ENCODE measurements at regions not wholly inside any gene's neighbourhood (a gene's known extent, or its start where the extent isn't known, plus 50 kb on each side); places are given as distances from the start of the nearest gene placed in this dataset.

- intact Hi-C loops (cut with DNase I, micrococcal nuclease), result no loop called here
- Histone ChIP-seq H3K4me1 (ENCODE audit: low read depth) (no peaks in the 10 kb centered on the region), H3K4me3 (no peak overlapping the region), H3K36me3 (ENCODE audit: low read depth) (no peaks in the 10 kb centered on the region), H3K9me3 (no peaks in the 10 kb centered on the region)
- ATAC-seq (no peak), DNase-seq (no peak)
- TF ChIP-seq, protein P1, sequence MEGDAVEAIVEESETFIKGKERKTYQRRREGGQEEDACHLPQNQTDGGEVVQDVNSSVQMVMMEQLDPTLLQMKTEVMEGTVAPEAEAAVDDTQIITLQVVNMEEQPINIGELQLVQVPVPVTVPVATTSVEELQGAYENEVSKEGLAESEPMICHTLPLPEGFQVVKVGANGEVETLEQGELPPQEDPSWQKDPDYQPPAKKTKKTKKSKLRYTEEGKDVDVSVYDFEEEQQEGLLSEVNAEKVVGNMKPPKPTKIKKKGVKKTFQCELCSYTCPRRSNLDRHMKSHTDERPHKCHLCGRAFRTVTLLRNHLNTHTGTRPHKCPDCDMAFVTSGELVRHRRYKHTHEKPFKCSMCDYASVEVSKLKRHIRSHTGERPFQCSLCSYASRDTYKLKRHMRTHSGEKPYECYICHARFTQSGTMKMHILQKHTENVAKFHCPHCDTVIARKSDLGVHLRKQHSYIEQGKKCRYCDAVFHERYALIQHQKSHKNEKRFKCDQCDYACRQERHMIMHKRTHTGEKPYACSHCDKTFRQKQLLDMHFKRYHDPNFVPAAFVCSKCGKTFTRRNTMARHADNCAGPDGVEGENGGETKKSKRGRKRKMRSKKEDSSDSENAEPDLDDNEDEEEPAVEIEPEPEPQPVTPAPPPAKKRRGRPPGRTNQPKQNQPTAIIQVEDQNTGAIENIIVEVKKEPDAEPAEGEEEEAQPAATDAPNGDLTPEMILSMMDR (IDR thresholded peaks at IDR 0.05), result no peak
Observed at GRCh38 chr10:44742248-44742647, 168.9 kb upstream of the TMEM72 start.

DNA sequence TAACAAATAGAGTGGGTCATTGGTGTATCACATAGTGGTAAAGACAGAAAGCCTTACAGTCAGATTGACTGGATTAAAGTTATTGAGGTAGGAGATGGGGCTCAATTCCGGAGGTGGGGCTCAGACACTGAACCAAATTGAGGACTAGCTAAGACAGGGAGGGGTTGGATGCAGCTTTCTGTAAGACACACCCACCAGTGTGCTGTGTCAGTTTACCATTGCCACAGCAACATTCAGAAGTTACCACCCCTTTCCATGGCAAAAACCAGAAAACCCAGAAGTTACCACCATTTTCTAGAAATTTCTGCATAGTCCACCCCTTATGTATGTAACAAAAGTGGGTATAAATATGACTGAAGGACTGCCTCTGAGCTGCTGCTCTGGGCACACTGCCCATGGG is 167.6 kb upstream of the TMEM72 start:
- Histone ChIP-seq H3K4me1 (ENCODE audit: low read depth) (no peaks in the 10 kb centered on the region), H3K36me3 (ENCODE audit: low read depth) (no peaks in the 10 kb centered on the region), H3K4me3 (no peak overlapping the region), H3K9me3 (no peaks in the 10 kb centered on the region)
- intact Hi-C loops (cut with DNase I, micrococcal nuclease), result no loop called here
- ATAC-seq, result no peak
- DNase-seq, result no peak
- TF ChIP-seq, protein P1 (IDR thresholded peaks at IDR 0.05), result no peak

DNA sequence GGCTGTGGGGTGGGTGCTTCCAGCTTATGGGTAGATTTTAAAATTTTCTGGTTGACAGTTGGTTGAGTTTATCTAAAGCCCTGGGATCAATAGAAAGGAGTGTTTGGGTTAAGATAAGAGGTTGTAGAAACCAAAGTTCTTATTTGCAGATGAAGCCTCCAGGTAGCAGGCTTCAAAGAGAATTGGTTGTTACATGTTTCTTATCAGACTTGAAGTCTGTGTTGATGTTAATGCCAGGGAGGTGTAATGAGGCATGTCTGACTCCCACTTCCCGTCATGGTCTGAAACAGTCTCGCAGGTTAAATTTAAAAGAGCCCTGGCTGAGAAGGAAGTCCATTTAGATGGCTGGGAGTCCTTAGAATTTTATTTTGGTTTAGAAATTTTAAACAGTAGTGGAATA is 165.2 kb upstream of the TMEM72 start:
- TF ChIP-seq, protein P1 (IDR thresholded peaks at IDR 0.05), result no peak
- peak; percentile 54 for ATAC-seq

DNA sequence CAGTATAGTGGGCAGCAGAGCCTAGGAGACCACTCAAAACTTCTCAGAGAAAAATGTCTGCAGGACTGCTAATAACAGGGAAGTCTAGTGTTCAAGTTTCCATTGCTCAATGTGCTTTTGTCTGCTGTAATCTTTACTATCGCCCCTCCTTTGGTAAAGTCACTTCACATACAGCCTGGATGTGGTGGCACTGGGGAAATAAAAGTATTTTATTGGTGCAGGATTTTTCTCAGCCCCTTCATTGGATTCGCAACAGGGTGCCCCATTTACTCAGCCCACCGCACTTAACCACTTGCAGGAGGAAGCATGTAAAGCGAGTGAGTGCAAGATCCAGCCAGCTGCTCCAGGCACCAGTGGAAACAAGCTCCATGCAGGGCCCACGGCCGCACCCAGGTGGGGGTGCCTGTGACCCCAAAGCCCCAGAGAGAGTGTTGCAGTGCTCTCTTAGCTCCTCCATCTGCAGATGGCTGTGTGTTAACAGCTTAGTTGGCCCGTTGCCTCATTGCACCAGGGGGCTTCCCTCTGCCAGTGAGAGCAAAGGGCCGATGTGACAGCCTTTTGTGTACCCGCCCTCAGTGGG is 163.5 kb upstream of the TMEM72 start:
- Histone ChIP-seq H3K9me3 (no peaks in the 10 kb centered on the region), H3K4me1 (ENCODE audit: low read depth) (no peaks in the 10 kb centered on the region), H3K36me3 (ENCODE audit: low read depth) (no peaks in the 10 kb centered on the region), H3K4me3 (no peak overlapping the region)
- peak; percentile 49 for ATAC-seq
- intact Hi-C loops (cut with DNase I, micrococcal nuclease), result no loop called here
- TF ChIP-seq, protein P1 (IDR thresholded peaks at IDR 0.05), result no peak
- DNase-seq, result peak in 1 of 3 donors; percentile 21

More for the DNA sequence above, 165.2 kb upstream of the TMEM72 start:
- Histone ChIP-seq H3K4me3 (no peak overlapping the region), H3K9me3 (no peaks in the 10 kb centered on the region), H3K36me3 (ENCODE audit: low read depth) (no peaks in the 10 kb centered on the region), H3K4me1 (ENCODE audit: low read depth) (no peaks in the 10 kb centered on the region)
- intact Hi-C loops (cut with DNase I, micrococcal nuclease), result no loop called here
- DNase-seq, result no peak

DNA sequence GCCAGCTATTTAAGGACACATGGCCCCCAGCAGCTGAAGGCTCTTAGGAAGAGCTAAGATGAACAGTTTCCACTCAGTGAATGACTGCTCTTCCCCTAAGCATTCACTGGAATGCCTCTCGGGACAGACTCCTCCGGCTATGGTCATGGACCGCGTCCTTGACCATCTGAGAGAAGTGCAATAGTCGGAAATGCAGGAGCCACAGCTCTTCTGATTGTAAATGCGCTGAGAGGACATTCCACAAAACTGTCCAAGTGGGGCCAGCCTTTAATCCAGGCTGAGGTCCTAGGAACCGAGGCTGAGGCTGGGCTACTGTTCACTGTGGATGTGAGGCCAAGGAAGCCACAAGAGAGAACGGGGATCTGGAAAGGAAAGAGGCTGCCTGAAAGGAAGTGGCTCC is 162.0 kb upstream of the TMEM72 start:
- ATAC-seq (no peak), DNase-seq (no peak)
- TF ChIP-seq, protein P1 (IDR thresholded peaks at IDR 0.05), result no peak
- H3K9me3 ChIP-seq, result no peaks in the 10 kb centered on the region
- intact Hi-C loops (cut with DNase I, micrococcal nuclease), result no loop called here
- H3K36me3 ChIP-seq (ENCODE audit: low read depth), result no peaks in the 10 kb centered on the region
- H3K4me1 ChIP-seq (ENCODE audit: low read depth), result no peaks in the 10 kb centered on the region
- H3K4me3 ChIP-seq, result no peak overlapping the region

All from mucosa of descending colon (tissue), 3 donors.